ENCODE measurements at regions not wholly inside any gene's neighbourhood (a gene's known extent, or its start where the extent isn't known, plus 50 kb on each side); places are given as distances from the start of the nearest gene placed in this dataset.

- Histone ChIP-seq H3K27me3 (ENCODE audit: low read depth) (no peaks in the 10 kb centered on the region), H3K4me3 (no peak overlapping the region), H3K9me3 (no peaks in the 10 kb centered on the region), H3K4me1 (peaks cover 15% of the 10 kb centered on the region), H3K27ac (no peak overlapping the region), H3K36me3 (no peaks in the 10 kb centered on the region)
- TF ChIP-seq CTCF (IDR thresholded peaks at IDR 0.05) = no peak
- peak; percentile 86 to 89 for ATAC-seq
- DNase-seq = peak; percentile 47
- intact Hi-C loops (cut with DNase I) = no loop called here
Measured at GRCh38 chr13:44809190-44809589, 180.1 kb downstream of the NUFIP1 start.

DNA sequence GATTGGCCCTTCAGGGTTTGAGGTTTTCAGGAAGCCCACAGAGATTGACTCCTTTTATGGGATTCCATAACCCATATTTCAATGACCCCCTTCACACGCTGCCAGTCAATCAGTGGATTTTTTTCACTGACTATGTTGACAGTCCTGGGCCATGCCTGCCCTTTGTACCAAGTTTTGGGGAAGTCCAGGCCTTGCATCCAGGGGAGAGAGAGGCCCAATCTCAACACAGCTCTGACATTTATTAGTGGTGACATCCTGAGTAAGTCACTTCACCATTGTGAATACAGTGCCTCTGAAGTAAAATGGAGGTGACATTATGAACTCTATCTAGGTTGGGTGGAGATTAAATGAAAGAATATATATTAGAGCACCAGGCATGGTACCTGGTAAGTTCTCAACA, 181.1 kb downstream of the NUFIP1 start:
- H3K27me3 ChIP-seq (ENCODE audit: low read depth) = no peaks in the 10 kb centered on the region
- ATAC-seq (no peak), DNase-seq (no peak)
- intact Hi-C loops (cut with DNase I) = no loop called here
- H3K27ac ChIP-seq = no peak overlapping the region
- H3K4me1 ChIP-seq = peaks cover 15% of the 10 kb centered on the region
- no peaks in the 10 kb centered on the region for H3K36me3 ChIP-seq
- no peak overlapping the region for H3K4me3 ChIP-seq
- no peaks in the 10 kb centered on the region for H3K9me3 ChIP-seq
- no peak for TF ChIP-seq CTCF (IDR thresholded peaks at IDR 0.05)

DNA sequence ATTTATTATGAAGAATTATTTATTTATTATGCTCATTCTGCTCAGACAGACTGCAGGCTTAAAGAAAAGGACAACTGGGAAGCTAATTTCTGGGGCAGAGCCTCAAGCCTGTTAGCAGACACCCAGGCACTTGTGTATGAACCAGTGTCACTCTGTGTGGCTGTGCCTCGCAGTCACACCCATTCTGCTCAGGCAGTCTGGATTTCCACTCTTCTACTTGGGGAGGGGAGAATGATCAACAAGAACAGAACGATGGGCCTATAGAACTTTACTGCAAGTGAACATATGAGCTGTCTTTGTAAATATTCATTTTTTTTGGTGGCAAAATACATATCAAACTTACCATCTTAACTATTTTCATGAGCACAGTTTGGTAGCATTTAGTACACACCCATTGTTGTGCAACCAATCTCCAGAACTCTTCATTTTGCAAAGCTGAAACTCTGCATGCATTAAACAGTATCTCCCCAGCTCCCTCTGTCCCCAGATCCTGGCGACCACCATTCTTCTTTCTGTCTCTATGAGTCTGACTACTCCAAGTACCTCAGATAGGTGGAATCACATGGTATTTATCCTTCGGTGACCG, 181.7 kb downstream of the NUFIP1 start:
- peaks cover 12% of the 10 kb centered on the region for H3K4me1 ChIP-seq
- DNase-seq = no peak
- H3K36me3 ChIP-seq = no peaks in the 10 kb centered on the region
- H3K9me3 ChIP-seq = no peaks in the 10 kb centered on the region
- no peak overlapping the region for H3K4me3 ChIP-seq
- no peaks in the 10 kb centered on the region for H3K27me3 ChIP-seq (ENCODE audit: low read depth)
- intact Hi-C loops (cut with DNase I) = no loop called here
- ATAC-seq = no peak
- TF ChIP-seq CTCF (IDR thresholded peaks at IDR 0.05) = no peak
- no peak overlapping the region for H3K27ac ChIP-seq

- H3K4me3 ChIP-seq = no peak overlapping the region
- ATAC-seq (no peak), DNase-seq (no peak)
- no peak overlapping the region for H3K27ac ChIP-seq
- H3K9me3 ChIP-seq = no peaks in the 10 kb centered on the region
- no peaks in the 10 kb centered on the region for H3K36me3 ChIP-seq
- H3K4me1 ChIP-seq = peaks cover 10% of the 10 kb centered on the region
- intact Hi-C loops (cut with DNase I) = no loop called here
- no peak for TF ChIP-seq CTCF (IDR thresholded peaks at IDR 0.05)
- no peaks in the 10 kb centered on the region for H3K27me3 ChIP-seq (ENCODE audit: low read depth)
Measured at GRCh38 chr13:44806826-44807225, 182.4 kb downstream of the NUFIP1 start.

GRCh38 chr13:44805585-44805984, 183.7 kb downstream of the NUFIP1 start:
- intact Hi-C loops (cut with DNase I) = no loop called here
- no peak for TF ChIP-seq CTCF (IDR thresholded peaks at IDR 0.05)
- H3K4me3 ChIP-seq = no peak overlapping the region
- no peak overlapping the region for H3K27ac ChIP-seq
- peaks cover 10% of the 10 kb centered on the region for H3K4me1 ChIP-seq
- no peaks in the 10 kb centered on the region for H3K27me3 ChIP-seq (ENCODE audit: low read depth)
- H3K36me3 ChIP-seq = no peaks in the 10 kb centered on the region
- no peak for ATAC-seq
- no peaks in the 10 kb centered on the region for H3K9me3 ChIP-seq
- no peak for DNase-seq

DNA sequence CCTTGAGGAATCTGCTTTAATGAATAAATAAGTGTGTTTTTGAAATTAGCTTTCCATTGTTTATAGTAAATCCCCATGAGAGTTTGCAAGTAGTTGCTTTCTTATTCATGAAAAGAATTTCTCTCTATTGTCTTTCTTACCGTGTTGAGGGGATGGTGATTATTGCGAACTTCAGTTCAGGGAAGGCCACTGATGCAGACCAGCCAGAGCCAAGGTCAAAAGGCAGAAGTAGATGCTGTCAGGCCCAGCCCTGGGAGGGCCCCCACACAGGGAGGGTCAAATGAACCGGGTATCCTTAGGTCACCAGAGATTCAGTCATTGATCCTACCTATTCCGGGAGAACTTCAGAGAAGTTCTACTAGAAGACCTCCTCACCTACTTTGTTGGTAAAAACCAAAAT, 185.9 kb downstream of the NUFIP1 start:
- ATAC-seq (no peak), DNase-seq (no peak)
- H3K36me3 ChIP-seq = no peaks in the 10 kb centered on the region
- intact Hi-C loops (cut with DNase I) = no loop called here
- H3K27me3 ChIP-seq (ENCODE audit: low read depth) = no peaks in the 10 kb centered on the region
- no peak overlapping the region for H3K27ac ChIP-seq
- no peak overlapping the region for H3K4me3 ChIP-seq
- no peaks in the 10 kb centered on the region for H3K4me1 ChIP-seq
- no peaks in the 10 kb centered on the region for H3K9me3 ChIP-seq
- TF ChIP-seq CTCF (IDR thresholded peaks at IDR 0.05) = no peak
